GM18951 (cell line): ENCODE measurements at regions not wholly inside any gene's neighbourhood (a gene's known extent, or its start where the extent isn't known, plus 50 kb on each side); places are given as distances from the start of the nearest gene placed in this dataset.

Source experiments
- POLR2A ChIP-seq: IDR thresholded peaks from 4 replicates; pipeline ENCODE4 v1.6.1; 2011; ENCODE audit warnings: mild to moderate bottlenecking; ENCODE audit not compliant: insufficient read length, insufficient read depth; ENCODE audit errors: extremely low read depth
- in situ Hi-C: fragments of 300-500 bp; cut with MboI; formaldehyde crosslinking; loops from one replicate; pipeline ENCODE4 v1.12.0; 2022; ENCODE audit warnings: low sequenced_read_pairs, mixed read lengths, inconsistent platforms; ENCODE audit not compliant: unreplicated experiment

- in situ Hi-C loops = no loop called here
- TF ChIP-seq POLR2A = no peak
Observed at GRCh38 chr6:141562851-141563763, 569.6 kb upstream of the GJE1 start.

- no peak for TF ChIP-seq POLR2A
- in situ Hi-C loops = no loop called here
Observed at GRCh38 chr6:141562186-141562811, 570.4 kb upstream of the GJE1 start.

- TF ChIP-seq POLR2A = no peak
- in situ Hi-C loops = no loop called here
Observed at GRCh38 chr6:141561154-141561553, 571.6 kb upstream of the GJE1 start.

- in situ Hi-C loops = no loop called here
- TF ChIP-seq POLR2A = no peak
Observed at GRCh38 chr6:141552463-141552862, 580.3 kb upstream of the GJE1 start.

- no peak for TF ChIP-seq POLR2A
- in situ Hi-C loops = no loop called here
Observed at GRCh38 chr6:141552031-141552430, 580.7 kb upstream of the GJE1 start.

GRCh38 chr6:141551318-141551717 lies 581.4 kb upstream of the GJE1 start:
- in situ Hi-C loops = no loop called here
- TF ChIP-seq POLR2A = no peak

GRCh38 chr6:141550471-141550870 lies 582.3 kb upstream of the GJE1 start:
- TF ChIP-seq POLR2A = no peak
- in situ Hi-C loops = no loop called here

- no peak for TF ChIP-seq POLR2A
- in situ Hi-C loops = no loop called here
Observed at GRCh38 chr6:141548966-141549365, 583.8 kb upstream of the GJE1 start.

- in situ Hi-C loops = no loop called here
- no peak for TF ChIP-seq POLR2A
Observed at GRCh38 chr6:141541581-141542324, 591.0 kb upstream of the GJE1 start.

- in situ Hi-C loops = no loop called here
- no peak for TF ChIP-seq POLR2A
Observed at GRCh38 chr6:141540207-141540606, 592.5 kb upstream of the GJE1 start.

GRCh38 chr6:141539617-141540016 lies 593.1 kb upstream of the GJE1 start:
- in situ Hi-C loops = no loop called here

GRCh38 chr6:141532211-141532610 lies 600.5 kb upstream of the GJE1 start:
- no peak for TF ChIP-seq POLR2A
- in situ Hi-C loops = no loop called here

More at GRCh38 chr6:141539617-141540016, 593.1 kb upstream of the GJE1 start:
- TF ChIP-seq POLR2A = no peak

- in situ Hi-C loops = no loop called here
- no peak for TF ChIP-seq POLR2A
Observed at GRCh38 chr6:141531040-141531439, 601.7 kb upstream of the GJE1 start.
